IPS DF 6.9 (cell line): ENCODE measurements at regions not wholly inside any gene's neighbourhood (a gene's known extent, or its start where the extent isn't known, plus 50 kb on each side); places are given as distances from the start of the nearest gene placed in this dataset.

Experiments
- DNase-seq: peaks from one replicate; pipeline ENCODE4 v3.0.0-alpha.2; 2013; ENCODE audit warnings: low read depth, low spot score
- H3K27ac ChIP-seq: one replicate; pipeline ENCODE4 v1.5.1; 2013; ENCODE audit warnings: low read length, control low read depth
- H3K27me3 ChIP-seq: 2 replicates; pipeline ENCODE4 v1.6.1; 2013; ENCODE audit warnings: mild to moderate bottlenecking, low read length; ENCODE audit not compliant: control insufficient read depth, insufficient read depth
- H3K36me3 ChIP-seq: 2 replicates; pipeline ENCODE4 v1.6.1; 2013; ENCODE audit warnings: low read length; ENCODE audit not compliant: control insufficient read depth, insufficient read depth
- H3K4me1 ChIP-seq: 2 replicates; pipeline ENCODE4 v1.6.1; 2013; ENCODE audit warnings: low read length; ENCODE audit not compliant: control insufficient read depth, insufficient read depth
- H3K4me3 ChIP-seq: 2 replicates; pipeline ENCODE4 v1.5.1; 2013; ENCODE audit warnings: mild to moderate bottlenecking, low read length
- H3K9me3 ChIP-seq: 2 replicates; pipeline ENCODE4 v1.6.1; 2013; ENCODE audit warnings: low read length, inconsistent platforms; ENCODE audit not compliant: control insufficient read depth, insufficient read depth
- WGBS: extraction: QIAGEN DNeasy Blood & Tissue Kit; methylation state at CpG from one replicate; pipeline ENCODE4 v1.1.7; 2013; ENCODE audit warnings: mixed read lengths, missing lambda C conversion rate; ENCODE audit not compliant: insufficient read length, insufficient coverage; 5-methylcytosine and 5-hydroxymethylcytosine counted together

DNA sequence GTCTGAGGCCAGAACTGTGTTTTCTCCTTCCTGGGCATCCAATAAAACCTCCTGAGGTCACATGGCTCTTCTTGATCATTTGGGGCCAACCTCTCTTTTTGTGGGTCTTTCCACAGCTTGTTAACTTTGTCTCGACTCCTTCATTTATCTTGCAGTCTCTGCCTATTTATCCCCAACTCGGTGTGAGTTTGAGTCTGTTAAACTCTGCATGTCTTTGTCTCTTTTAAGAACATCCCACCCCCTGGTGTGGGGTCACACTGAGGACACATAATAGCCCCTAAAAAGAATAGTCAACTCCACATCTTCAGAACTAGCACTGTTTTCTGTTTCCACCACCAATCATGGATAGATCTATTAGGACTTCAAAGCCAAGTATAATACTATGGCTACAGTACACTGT lies 187.2 kb downstream of the TLE3 start:
- Histone ChIP-seq H3K4me3 (no peak overlapping the region), H3K4me1 (peaks cover 3% of the 10 kb centered on the region; the same call in 1 of the 2 replicates), H3K9me3 (no peaks in the 10 kb centered on the region), H3K27me3 (no peaks in the 10 kb centered on the region), H3K27ac (no peak overlapping the region), H3K36me3 (no peaks in the 10 kb centered on the region)
- WGBS, result no CpG with 5 or more reads among the region's 2 CpGs
- DNase-seq, result no peak

DNA sequence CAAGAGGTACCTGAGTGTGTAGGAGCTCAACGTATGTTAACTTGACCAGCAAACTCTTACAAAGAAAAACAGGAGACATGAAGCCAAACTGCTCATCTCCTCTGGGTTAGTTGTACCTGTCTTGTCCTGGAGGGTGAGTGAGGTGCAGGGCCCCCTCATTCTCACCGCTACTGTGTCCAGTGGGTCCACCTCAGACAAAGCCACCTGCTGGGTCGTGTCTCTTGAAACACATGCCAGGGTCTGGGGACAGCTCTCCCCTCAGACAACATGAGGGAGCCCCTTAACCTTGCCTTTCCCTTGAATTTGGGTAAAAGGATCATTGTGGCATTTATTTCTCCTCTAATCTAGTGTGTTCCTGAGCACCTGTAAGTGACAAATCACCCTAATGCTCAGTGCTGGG lies 185.6 kb downstream of the TLE3 start:
- Histone ChIP-seq H3K4me3 (no peak overlapping the region), H3K9me3 (no peaks in the 10 kb centered on the region), H3K27ac (no peak overlapping the region), H3K36me3 (no peaks in the 10 kb centered on the region), H3K27me3 (no peaks in the 10 kb centered on the region), H3K4me1 (peaks cover 3% of the 10 kb centered on the region; the same call in 1 of the 2 replicates)
- WGBS, result no CpG with 5 or more reads among the region's 3 CpGs
- DNase-seq, result no peak

DNA sequence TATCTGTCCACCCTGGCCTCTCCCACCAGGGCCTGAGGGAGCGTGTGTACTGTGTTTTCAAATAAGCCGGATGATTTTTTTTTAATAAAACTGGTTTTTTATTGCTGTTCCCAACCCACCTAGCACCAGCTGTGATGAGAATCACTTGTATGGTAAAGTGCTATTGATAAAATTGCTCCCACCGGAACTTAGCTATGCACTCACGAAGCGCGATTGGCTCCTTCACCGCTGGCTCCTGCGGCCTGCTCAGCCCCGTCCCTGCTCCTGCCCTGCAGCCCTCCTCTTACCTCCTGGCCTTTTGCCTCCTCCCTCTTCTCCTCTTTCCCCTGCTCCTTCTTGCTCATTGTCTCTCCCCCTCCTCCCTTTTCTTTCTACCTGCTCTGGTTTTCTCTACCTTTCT lies 183.7 kb downstream of the TLE3 start:
- Histone ChIP-seq H3K4me1 (peaks cover 3% of the 10 kb centered on the region; the same call in 1 of the 2 replicates), H3K27ac (no peak overlapping the region), H3K9me3 (no peaks in the 10 kb centered on the region), H3K27me3 (no peaks in the 10 kb centered on the region), H3K4me3 (no peak overlapping the region), H3K36me3 (no peaks in the 10 kb centered on the region)
- no CpG with 5 or more reads among the region's 9 CpGs for WGBS
- DNase-seq, result no peak

DNA sequence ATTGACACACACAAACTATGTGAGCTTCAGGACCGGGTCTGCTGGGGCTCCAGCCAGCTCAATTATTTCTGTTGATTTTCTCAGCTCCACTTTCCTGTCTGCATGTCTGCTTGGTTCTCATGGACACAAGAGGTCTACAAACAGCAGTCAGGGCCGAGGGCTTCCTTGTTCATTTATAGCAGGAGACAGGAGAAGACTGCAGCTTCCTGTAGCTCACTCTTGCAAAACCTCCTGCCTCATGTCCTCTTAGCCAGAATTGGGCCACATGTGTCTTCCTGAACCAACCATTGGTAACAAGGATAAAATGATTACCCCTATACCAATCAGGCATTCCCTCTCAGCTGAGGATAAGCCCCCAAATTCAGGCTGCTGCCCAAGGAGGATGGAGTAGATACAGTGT lies 182.8 kb downstream of the TLE3 start:
- no CpG with 5 or more reads among the region's 2 CpGs for WGBS
- H3K27me3 ChIP-seq, result no peaks in the 10 kb centered on the region
- H3K36me3 ChIP-seq, result no peaks in the 10 kb centered on the region
- no peaks in the 10 kb centered on the region for H3K9me3 ChIP-seq
- no peak for DNase-seq
- H3K4me3 ChIP-seq, result no peak overlapping the region
- peaks cover 6% of the 10 kb centered on the region for H3K4me1 ChIP-seq
- no peak overlapping the region for H3K27ac ChIP-seq

DNA sequence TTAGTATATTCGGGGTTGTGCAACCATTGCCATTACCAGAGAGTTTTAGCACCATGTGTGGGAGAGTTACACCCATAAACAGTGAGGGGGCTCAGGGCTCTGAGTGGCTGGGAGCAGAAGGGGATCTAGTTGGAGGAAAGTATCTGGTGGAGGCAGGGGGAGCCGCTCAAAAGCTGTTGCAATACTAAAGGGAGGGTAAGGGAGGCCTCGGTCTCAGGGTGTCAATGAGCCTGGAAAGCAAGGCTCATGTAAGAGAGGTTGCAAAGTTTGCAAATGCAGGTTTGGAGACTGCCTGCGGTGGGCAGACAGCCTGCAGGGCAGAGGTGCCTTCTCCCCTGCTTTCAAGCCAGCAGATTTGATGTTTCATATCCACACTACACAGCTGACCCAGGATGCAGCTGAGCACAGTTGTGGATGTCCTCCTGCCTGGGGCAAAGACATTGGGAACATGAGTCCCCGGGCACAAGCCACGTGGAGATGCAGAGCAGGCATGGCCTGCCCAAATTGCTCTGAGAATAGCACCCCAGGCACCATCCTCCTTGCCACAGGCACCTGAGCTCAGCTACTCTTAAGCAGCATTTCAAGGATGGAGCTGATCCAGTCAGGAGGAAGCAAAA lies 181.4 kb downstream of the TLE3 start:
- no peak for DNase-seq
- Histone ChIP-seq H3K36me3 (no peaks in the 10 kb centered on the region), H3K27ac (no peak overlapping the region), H3K4me3 (no peak overlapping the region), H3K27me3 (no peaks in the 10 kb centered on the region), H3K9me3 (no peaks in the 10 kb centered on the region), H3K4me1 (peaks cover 4% of the 10 kb centered on the region)
- WGBS, result no CpG with 5 or more reads among the region's 6 CpGs

DNA sequence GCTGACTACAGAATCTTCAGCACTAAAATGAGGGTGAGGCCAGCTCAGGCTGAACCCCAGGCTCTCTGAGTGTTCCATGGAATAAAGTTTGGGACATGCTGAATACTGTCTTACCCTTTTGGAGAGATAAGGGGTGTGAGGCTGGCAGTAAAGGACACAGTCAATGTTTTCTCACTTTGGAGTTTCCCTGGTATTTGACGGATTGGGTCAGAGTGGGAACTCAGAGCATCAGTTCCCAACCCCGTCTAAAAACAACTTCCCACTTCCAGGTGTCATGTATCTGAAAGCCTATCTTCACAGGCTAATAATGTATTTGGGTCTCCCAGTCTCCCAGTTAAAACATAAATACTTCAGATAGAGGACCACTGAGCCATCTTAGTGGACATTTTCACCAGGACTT lies 180.7 kb downstream of the TLE3 start:
- Histone ChIP-seq H3K4me1 (peaks cover 4% of the 10 kb centered on the region), H3K9me3 (no peaks in the 10 kb centered on the region), H3K27ac (no peak overlapping the region), H3K36me3 (no peaks in the 10 kb centered on the region), H3K27me3 (no peaks in the 10 kb centered on the region), H3K4me3 (no peak overlapping the region)
- no CpG with 5 or more reads among the region's 2 CpGs for WGBS
- no peak for DNase-seq

DNA sequence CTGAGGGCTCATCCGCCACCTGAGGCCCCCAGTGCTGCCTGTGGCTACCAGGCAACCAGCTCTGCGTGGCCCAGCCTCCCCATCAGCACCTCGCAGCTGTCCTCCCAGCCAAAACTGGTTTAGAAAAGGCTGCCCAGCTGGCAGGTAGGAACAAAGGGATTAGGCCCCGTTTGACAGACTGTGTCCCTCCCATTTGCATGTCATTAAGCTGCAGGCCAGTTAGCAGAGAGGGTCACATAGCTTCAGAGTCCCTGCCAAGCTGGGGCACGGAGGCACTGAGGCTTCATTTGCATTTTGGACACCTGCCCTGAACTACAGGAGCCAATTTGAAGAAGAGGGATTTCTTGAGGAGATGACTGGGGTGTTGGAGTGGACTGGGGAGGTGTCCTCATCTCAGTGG lies 177.9 kb downstream of the TLE3 start:
- Histone ChIP-seq H3K27me3 (no peaks in the 10 kb centered on the region), H3K4me1 (peaks cover 4% of the 10 kb centered on the region), H3K36me3 (no peaks in the 10 kb centered on the region), H3K27ac (no peak overlapping the region), H3K4me3 (no peak overlapping the region), H3K9me3 (no peaks in the 10 kb centered on the region)
- no CpG with 5 or more reads among the region's 5 CpGs for WGBS
- DNase-seq, result no peak

DNA sequence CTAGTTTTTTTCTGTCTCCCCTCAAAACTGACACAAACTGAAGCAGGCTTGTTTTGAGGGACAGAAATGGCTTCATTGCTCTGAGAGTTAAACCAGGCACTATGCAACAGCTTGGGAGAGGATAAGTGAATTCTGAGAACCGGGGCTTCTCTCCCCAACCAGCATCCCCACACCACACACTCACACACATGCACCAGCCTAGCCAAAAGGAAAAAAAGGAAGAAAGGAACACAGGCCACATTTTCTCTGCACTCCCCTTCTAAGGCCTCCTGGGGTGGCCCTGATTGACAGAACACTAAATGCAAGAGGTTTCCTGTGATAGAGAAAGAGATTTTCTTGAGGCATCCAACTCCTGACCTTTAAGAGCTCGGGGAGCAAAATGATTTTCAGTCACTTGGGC lies 177.5 kb downstream of the TLE3 start:
- no peak overlapping the region for H3K4me3 ChIP-seq
- H3K9me3 ChIP-seq, result no peaks in the 10 kb centered on the region
- no peak overlapping the region for H3K27ac ChIP-seq
- H3K27me3 ChIP-seq, result no peaks in the 10 kb centered on the region
- peaks cover 4% of the 10 kb centered on the region for H3K4me1 ChIP-seq
- WGBS, result no CpG with 5 or more reads among the region's 2 CpGs
- DNase-seq, result no peak
- H3K36me3 ChIP-seq, result no peaks in the 10 kb centered on the region

DNA sequence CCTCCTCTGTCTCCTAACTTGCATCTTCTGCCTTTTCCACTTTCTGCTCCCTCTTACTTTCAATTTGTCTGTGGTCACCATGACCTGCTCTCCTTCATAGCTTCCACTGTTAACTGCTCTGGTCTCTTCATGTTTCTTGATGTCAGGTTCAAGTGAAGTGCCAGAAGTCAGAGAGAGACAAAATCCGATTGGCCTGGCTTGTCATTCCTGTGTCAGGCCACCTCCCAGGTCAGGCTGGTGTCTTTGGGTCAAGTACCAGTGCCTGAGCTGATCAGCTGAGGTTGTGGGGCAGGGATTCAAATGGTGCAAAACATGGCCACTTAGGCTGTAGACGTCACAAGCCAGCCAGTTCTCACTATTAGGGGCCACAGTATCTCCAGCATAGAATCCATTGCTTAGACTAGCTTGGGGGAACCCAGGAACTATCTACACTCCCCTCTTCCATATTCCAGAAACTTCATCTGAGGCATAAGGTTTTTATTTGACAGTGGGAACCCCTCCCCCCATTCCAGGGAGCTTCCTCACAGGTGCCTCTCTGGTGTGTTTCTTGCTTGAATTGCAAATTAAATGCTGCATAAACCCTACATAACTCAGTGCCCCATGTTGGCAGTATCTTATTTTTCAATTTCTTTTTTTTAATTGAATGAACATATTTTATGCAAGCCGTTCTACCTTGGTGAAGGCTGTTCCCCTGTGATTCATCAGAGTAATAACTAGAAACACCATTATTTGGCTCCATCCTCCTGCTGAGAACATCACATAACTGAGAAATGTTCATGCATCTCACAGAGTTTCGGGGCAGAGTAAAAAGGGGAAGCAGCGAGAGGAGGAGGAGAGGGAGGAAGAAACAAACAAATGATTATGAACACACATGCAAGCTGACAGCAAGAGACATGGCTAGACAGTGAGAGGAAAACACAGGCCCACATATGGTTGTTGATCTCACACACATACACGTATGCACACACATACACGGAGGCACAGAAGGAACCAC lies 175.8 kb downstream of the TLE3 start:
- DNase-seq, result no peak
- H3K4me1 ChIP-seq, result peaks cover 4% of the 10 kb centered on the region
- WGBS, result no CpG with 5 or more reads among the region's 7 CpGs

DNA sequence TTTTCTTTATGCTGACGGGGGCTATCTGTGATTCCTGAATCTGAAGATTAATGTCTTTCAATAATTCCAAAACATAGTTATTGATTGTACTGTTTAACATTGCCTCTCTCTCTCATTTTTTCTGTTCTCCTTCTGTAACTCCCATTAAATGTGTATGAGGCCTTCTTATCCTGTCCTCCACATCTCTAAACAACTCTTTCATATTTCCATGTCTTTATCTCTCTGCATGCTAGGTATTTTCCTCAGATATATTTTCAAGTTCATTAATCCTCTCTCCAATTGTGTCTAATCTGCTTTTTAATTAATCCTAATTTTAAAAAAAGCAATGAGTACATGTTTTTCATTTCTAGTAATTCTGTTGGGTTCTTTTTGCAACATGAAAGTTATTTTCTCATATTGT lies 173.2 kb downstream of the TLE3 start:
- H3K4me3 ChIP-seq, result no peak overlapping the region
- no peaks in the 10 kb centered on the region for H3K36me3 ChIP-seq
- H3K27me3 ChIP-seq, result no peaks in the 10 kb centered on the region
- H3K9me3 ChIP-seq, result no peaks in the 10 kb centered on the region
- WGBS, result no CpG with 5 or more reads among the region's 1 CpG
- H3K27ac ChIP-seq, result no peak overlapping the region
- no peak for DNase-seq
- H3K4me1 ChIP-seq, result peaks cover 3% of the 10 kb centered on the region; the same call in 1 of the 2 replicates

More for the DNA sequence above, 175.8 kb downstream of the TLE3 start:
- Histone ChIP-seq H3K36me3 (no peaks in the 10 kb centered on the region), H3K9me3 (no peaks in the 10 kb centered on the region), H3K27me3 (no peaks in the 10 kb centered on the region), H3K4me3 (no peak overlapping the region), H3K27ac (no peak overlapping the region)
